Esophagus muscularis mucosa (tissue), 3 donors: ENCODE measurements at regions not wholly inside any gene's neighbourhood (a gene's known extent, or its start where the extent isn't known, plus 50 kb on each side); places are given as distances from the start of the nearest gene placed in this dataset.

ENCODE experiments used
- EP300 ChIP-seq: sonication (generic); formaldehyde crosslinking; IDR thresholded peaks from one replicate; pipeline ENCODE4 v1.6.1; 2017; ENCODE audit warnings: antibody characterized with exemption
- TF ChIP-seq, protein P1 (sequence below), 3 experiments: fragments of 200-600 bp in 2 of 3; fragments of 450-650 bp in 1 of 3; sonication (generic) in 2 of 3; IDR thresholded peaks; one replicate each; pipeline ENCODE4 v1.5.1; 2017 to 2019; ENCODE audit warnings: antibody characterized with exemption in 3 of 3, mild to moderate bottlenecking in 2 of 3, moderate library complexity in 1 of 3

DNA sequence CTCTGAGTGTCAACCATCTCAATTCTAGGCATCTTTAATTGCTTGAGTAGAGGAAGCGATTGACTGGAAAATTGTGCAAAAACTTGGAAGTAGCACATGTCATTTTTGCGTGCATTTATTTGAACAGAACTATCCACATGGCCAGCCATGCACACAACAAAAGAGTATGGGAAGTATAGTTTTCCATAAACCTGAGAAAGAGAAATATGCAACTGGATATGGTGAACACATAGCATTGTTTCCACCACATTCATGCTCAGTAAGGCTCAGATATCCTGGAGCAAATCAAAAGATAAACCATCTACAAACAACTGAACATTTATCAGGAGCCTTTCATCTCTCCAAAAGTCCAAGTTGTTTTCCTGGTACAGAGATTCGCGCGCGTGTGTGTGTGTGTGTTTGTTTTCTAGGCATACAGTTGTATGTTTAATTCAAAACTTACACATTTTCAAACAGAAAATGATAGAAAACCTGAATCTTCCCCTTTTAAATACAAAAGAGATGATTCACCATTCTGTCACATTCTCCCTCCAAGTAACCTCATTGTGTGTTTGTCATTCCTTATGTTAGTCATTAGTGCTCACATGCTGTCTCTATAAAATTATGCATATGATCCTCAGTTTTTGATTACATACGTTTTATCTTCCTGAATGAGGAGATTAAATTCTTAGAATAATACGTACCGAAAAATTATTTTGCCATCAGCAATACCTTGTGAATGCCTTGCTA lies 780.4 kb upstream of the NRXN1 start:
- TF ChIP-seq EP300 = no peak
- TF ChIP-seq, protein P1, sequence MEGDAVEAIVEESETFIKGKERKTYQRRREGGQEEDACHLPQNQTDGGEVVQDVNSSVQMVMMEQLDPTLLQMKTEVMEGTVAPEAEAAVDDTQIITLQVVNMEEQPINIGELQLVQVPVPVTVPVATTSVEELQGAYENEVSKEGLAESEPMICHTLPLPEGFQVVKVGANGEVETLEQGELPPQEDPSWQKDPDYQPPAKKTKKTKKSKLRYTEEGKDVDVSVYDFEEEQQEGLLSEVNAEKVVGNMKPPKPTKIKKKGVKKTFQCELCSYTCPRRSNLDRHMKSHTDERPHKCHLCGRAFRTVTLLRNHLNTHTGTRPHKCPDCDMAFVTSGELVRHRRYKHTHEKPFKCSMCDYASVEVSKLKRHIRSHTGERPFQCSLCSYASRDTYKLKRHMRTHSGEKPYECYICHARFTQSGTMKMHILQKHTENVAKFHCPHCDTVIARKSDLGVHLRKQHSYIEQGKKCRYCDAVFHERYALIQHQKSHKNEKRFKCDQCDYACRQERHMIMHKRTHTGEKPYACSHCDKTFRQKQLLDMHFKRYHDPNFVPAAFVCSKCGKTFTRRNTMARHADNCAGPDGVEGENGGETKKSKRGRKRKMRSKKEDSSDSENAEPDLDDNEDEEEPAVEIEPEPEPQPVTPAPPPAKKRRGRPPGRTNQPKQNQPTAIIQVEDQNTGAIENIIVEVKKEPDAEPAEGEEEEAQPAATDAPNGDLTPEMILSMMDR (IDR thresholded peaks at IDR 0.05) = no peak
